DMS53 treated with DMSO at 0.1 percent for 48 hours (cell line): ENCODE measurements at regions not wholly inside any gene's neighbourhood (a gene's known extent, or its start where the extent isn't known, plus 50 kb on each side); places are given as distances from the start of the nearest gene placed in this dataset.

ENCODE experiments used
- DNase-seq: peaks from one replicate; lab custom pipeline; 2025; ENCODE audit not compliant: unreplicated experiment; lab: John Stamatoyannopoulos, UW

GRCh38 chr5:56358703-56359681 lies 125.9 kb upstream of the ANKRD55 start:
- DNase-seq: no peak

- DNase-seq: no peak
Observed at GRCh38 chr5:56358046-56358445, 124.9 kb upstream of the ANKRD55 start.

GRCh38 chr5:56357426-56357825 lies 124.3 kb upstream of the ANKRD55 start:
- DNase-seq: no peak

- DNase-seq: no peak
Observed at GRCh38 chr5:56356836-56357160, 123.7 kb upstream of the ANKRD55 start.

GRCh38 chr5:56356121-56356835 lies 123.1 kb upstream of the ANKRD55 start:
- DNase-seq: no peak

GRCh38 chr5:56354836-56355235 lies 121.7 kb upstream of the ANKRD55 start:
- DNase-seq: no peak

- DNase-seq: no peak
Observed at GRCh38 chr5:56352808-56353590, 119.9 kb upstream of the ANKRD55 start.

- DNase-seq: peak; percentile 88
Observed at GRCh38 chr5:56350597-56351170, 117.6 kb upstream of the ANKRD55 start.

GRCh38 chr5:56350011-56350596 lies 117.0 kb upstream of the ANKRD55 start:
- DNase-seq: no peak

- DNase-seq: no peak
Observed at GRCh38 chr5:56349461-56349860, 116.3 kb upstream of the ANKRD55 start.

GRCh38 chr5:56346741-56347535 lies 113.8 kb upstream of the ANKRD55 start:
- no peak for DNase-seq

- no peak for DNase-seq
Observed at GRCh38 chr5:56346044-56346710, 113.0 kb upstream of the ANKRD55 start.

GRCh38 chr5:56345352-56345751 lies 112.2 kb upstream of the ANKRD55 start:
- DNase-seq: no peak

- no peak for DNase-seq
Observed at GRCh38 chr5:56344594-56344993, 111.5 kb upstream of the ANKRD55 start.

GRCh38 chr5:56343988-56344387 lies 110.9 kb upstream of the ANKRD55 start:
- DNase-seq: no peak

GRCh38 chr5:56342616-56343015 lies 109.5 kb upstream of the ANKRD55 start:
- DNase-seq: no peak

GRCh38 chr5:56340196-56340980 lies 107.3 kb upstream of the ANKRD55 start:
- DNase-seq: no peak

- DNase-seq: no peak
Observed at GRCh38 chr5:56339732-56340131, 106.6 kb upstream of the ANKRD55 start.
